ENCODE measurements at regions not wholly inside any gene's neighbourhood (a gene's known extent, or its start where the extent isn't known, plus 50 kb on each side); places are given as distances from the start of the nearest gene placed in this dataset.

DNA sequence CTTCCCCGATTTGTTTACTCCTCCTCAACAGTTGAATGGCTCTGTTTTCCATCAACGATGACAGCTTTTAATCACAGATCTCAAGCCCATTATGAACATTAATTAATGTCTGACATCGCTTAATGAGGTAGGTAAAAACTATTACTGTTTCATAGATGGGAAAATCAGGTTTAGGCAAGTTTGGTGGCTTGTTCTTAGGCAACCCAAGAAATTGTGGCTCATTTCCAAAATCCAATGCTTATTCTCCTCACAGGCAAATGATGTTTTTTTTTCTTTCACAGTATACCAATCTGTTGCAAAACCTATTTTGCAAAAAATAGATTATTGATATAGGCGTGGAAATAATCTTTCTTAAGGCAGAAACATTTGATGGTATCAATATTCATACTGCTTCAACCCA lies 70.8 kb upstream of the CHD1 start:
- ChIA-PET POLR2A (no interaction called here), CTCF (no interaction called here)

DNA sequence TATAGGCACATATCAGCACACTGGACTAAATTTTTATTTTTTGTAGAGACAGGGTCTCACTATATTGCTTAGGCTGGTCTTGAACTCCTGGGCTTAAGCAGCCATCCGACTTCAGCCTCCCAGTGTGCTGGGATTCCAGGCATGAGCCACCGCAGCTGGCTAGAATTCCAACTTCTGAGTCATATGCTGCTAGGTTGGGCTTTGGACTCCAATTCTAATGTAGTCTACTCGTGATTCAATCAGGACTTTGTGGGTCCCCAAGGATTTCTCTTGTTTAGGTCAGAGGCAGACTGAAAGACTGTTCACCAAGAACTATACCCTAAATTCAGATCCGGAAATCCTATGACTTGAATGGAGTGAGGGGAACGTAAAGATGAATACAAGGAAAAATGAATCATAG lies 68.2 kb upstream of the CHD1 start:
- DNase-seq, result no peak
- Histone ChIP-seq H3K4me1 (ENCODE audit: control insufficient read depth in 1 of 2, insufficient read depth in 2 of 2, low read depth in 1 of 2, low read length in 1 of 2) (no peaks in the 10 kb centered on the region), H3K79me2 (ENCODE audit: insufficient read depth) (no peaks in the 10 kb centered on the region), H3K27me3 (ENCODE audit: insufficient read depth) (no peaks in the 10 kb centered on the region), H3K9me2 (no peaks in the 10 kb centered on the region), H3F3A (replicated peaks; ENCODE audit: insufficient read depth) (no peaks in the 10 kb centered on the region), H3K9me3 (no peaks in the 10 kb centered on the region), H3K9ac (no peak overlapping the region), H3K4me2 (no peak overlapping the region), H4K20me1 (ENCODE audit: insufficient read depth) (no peaks in the 10 kb centered on the region), H3K36me3 (replicated peaks in 1 of 2; ENCODE audit: control insufficient read depth in 1 of 2, insufficient read depth in 2 of 2, low read length in 1 of 2) (no peaks in the 10 kb centered on the region), H2AFZ (ENCODE audit: low read depth) (no peak overlapping the region), H3K27ac (ENCODE audit: low read depth in 2 of 2, low read length in 1 of 2) (no peak overlapping the region), H3K4me3 (ENCODE audit: low read depth in 2 of 2, low read length in 1 of 2) (no peak overlapping the region)
- 86% methylated on average over 5 of the region's 5 CpGs for WGBS (ENCODE audit: low lambda C conversion rate)
- no peak for TF ChIP-seq FOSL2 (IDR thresholded peaks at IDR 0.05; ENCODE audit: borderline replicate concordance, low read depth)
- TF ChIP-seq EZH2phosphoT487 (IDR thresholded peaks at IDR 0.05; ENCODE audit: borderline replicate concordance, low read depth), result no peak
- TF ChIP-seq RXRA (IDR thresholded peaks at IDR 0.05; ENCODE audit: borderline replicate concordance, low read depth), result no peak
- no peak for TF ChIP-seq ELF1 (IDR thresholded peaks at IDR 0.05)
- TF ChIP-seq NRF1 (IDR thresholded peaks at IDR 0.05; ENCODE audit: low read depth, low read length), result no peak
- TF ChIP-seq, protein P1, sequence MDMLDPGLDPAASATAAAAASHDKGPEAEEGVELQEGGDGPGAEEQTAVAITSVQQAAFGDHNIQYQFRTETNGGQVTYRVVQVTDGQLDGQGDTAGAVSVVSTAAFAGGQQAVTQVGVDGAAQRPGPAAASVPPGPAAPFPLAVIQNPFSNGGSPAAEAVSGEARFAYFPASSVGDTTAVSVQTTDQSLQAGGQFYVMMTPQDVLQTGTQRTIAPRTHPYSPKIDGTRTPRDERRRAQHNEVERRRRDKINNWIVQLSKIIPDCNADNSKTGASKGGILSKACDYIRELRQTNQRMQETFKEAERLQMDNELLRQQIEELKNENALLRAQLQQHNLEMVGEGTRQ (IDR thresholded peaks at IDR 0.05; ENCODE audit: borderline replicate concordance, low read depth, low read length), result no peak
- TF ChIP-seq, protein P2, sequence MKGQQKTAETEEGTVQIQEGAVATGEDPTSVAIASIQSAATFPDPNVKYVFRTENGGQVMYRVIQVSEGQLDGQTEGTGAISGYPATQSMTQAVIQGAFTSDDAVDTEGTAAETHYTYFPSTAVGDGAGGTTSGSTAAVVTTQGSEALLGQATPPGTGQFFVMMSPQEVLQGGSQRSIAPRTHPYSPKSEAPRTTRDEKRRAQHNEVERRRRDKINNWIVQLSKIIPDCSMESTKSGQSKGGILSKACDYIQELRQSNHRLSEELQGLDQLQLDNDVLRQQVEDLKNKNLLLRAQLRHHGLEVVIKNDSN (IDR thresholded peaks at IDR 0.05; ENCODE audit: borderline replicate concordance, low read depth), result no peak
- TF ChIP-seq, protein P3, sequence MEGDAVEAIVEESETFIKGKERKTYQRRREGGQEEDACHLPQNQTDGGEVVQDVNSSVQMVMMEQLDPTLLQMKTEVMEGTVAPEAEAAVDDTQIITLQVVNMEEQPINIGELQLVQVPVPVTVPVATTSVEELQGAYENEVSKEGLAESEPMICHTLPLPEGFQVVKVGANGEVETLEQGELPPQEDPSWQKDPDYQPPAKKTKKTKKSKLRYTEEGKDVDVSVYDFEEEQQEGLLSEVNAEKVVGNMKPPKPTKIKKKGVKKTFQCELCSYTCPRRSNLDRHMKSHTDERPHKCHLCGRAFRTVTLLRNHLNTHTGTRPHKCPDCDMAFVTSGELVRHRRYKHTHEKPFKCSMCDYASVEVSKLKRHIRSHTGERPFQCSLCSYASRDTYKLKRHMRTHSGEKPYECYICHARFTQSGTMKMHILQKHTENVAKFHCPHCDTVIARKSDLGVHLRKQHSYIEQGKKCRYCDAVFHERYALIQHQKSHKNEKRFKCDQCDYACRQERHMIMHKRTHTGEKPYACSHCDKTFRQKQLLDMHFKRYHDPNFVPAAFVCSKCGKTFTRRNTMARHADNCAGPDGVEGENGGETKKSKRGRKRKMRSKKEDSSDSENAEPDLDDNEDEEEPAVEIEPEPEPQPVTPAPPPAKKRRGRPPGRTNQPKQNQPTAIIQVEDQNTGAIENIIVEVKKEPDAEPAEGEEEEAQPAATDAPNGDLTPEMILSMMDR (IDR thresholded peaks at IDR 0.05), result no peak
- no peak for TF ChIP-seq POLR2AphosphoS5 (IDR thresholded peaks at IDR 0.05; ENCODE audit: low read depth, low read length)
- POLR2A ChIA-PET, result no interaction called here
- CTCF ChIA-PET, result no interaction called here

More for the DNA sequence above, 70.8 kb upstream of the CHD1 start:
- Histone ChIP-seq H4K20me1 (ENCODE audit: insufficient read depth) (no peaks in the 10 kb centered on the region), H2AFZ (ENCODE audit: low read depth) (no peak overlapping the region), H3K4me2 (no peak overlapping the region), H3K27ac (ENCODE audit: low read depth in 2 of 2, low read length in 1 of 2) (no peak overlapping the region), H3K4me3 (ENCODE audit: low read depth in 2 of 2, low read length in 1 of 2) (no peak overlapping the region), H3F3A (replicated peaks; ENCODE audit: insufficient read depth) (no peaks in the 10 kb centered on the region), H3K9ac (no peak overlapping the region), H3K27me3 (ENCODE audit: insufficient read depth) (no peaks in the 10 kb centered on the region), H3K9me3 (no peaks in the 10 kb centered on the region), H3K36me3 (replicated peaks in 1 of 2; ENCODE audit: control insufficient read depth in 1 of 2, insufficient read depth in 2 of 2, low read length in 1 of 2) (no peaks in the 10 kb centered on the region), H3K4me1 (ENCODE audit: control insufficient read depth in 1 of 2, insufficient read depth in 2 of 2, low read depth in 1 of 2, low read length in 1 of 2) (no peaks in the 10 kb centered on the region), H3K79me2 (ENCODE audit: insufficient read depth) (no peaks in the 10 kb centered on the region), H3K9me2 (no peaks in the 10 kb centered on the region)
- no peak for DNase-seq
- 49% methylated on average over 4 of the region's 4 CpGs for WGBS (ENCODE audit: low lambda C conversion rate)
- TF ChIP-seq RCOR1 (IDR thresholded peaks at IDR 0.05; ENCODE audit: low read length) (no peak), RAD21 (IDR thresholded peaks at IDR 0.05; ENCODE audit: low read length) (no peak), FOSL2 (IDR thresholded peaks at IDR 0.05; ENCODE audit: borderline replicate concordance, low read depth) (no peak), TEAD4 (IDR thresholded peaks at IDR 0.05; ENCODE audit: borderline replicate concordance, insufficient read depth) (no peak), MEF2A (IDR thresholded peaks at IDR 0.05; ENCODE audit: borderline replicate concordance, low read depth) (no peak), SIN3A (IDR thresholded peaks at IDR 0.05; ENCODE audit: borderline replicate concordance, low read depth, low read length) (no peak), JUND (IDR thresholded peaks at IDR 0.05) (no peak), CHD2 (IDR thresholded peaks at IDR 0.05; ENCODE audit: low read length, partially characterized antibody) (no peak), ELF1 (IDR thresholded peaks at IDR 0.05) (no peak), FOXM1 (IDR thresholded peaks at IDR 0.05; ENCODE audit: low read depth) (no peak), TAF1 (IDR thresholded peaks at IDR 0.05; ENCODE audit: borderline replicate concordance, low read depth, low read length) (no peak), GABPA (IDR thresholded peaks at IDR 0.05; ENCODE audit: low read depth) (no peak), RXRA (IDR thresholded peaks at IDR 0.05; ENCODE audit: borderline replicate concordance, low read depth) (no peak), YY1 (IDR thresholded peaks at IDR 0.05; ENCODE audit: low read depth) (no peak)
- TF ChIP-seq, protein P1 (IDR thresholded peaks at IDR 0.05; ENCODE audit: borderline replicate concordance, low read depth, low read length), result no peak
- TF ChIP-seq, protein P2 (IDR thresholded peaks at IDR 0.05; ENCODE audit: borderline replicate concordance, low read depth), result no peak
- TF ChIP-seq, protein P4, sequence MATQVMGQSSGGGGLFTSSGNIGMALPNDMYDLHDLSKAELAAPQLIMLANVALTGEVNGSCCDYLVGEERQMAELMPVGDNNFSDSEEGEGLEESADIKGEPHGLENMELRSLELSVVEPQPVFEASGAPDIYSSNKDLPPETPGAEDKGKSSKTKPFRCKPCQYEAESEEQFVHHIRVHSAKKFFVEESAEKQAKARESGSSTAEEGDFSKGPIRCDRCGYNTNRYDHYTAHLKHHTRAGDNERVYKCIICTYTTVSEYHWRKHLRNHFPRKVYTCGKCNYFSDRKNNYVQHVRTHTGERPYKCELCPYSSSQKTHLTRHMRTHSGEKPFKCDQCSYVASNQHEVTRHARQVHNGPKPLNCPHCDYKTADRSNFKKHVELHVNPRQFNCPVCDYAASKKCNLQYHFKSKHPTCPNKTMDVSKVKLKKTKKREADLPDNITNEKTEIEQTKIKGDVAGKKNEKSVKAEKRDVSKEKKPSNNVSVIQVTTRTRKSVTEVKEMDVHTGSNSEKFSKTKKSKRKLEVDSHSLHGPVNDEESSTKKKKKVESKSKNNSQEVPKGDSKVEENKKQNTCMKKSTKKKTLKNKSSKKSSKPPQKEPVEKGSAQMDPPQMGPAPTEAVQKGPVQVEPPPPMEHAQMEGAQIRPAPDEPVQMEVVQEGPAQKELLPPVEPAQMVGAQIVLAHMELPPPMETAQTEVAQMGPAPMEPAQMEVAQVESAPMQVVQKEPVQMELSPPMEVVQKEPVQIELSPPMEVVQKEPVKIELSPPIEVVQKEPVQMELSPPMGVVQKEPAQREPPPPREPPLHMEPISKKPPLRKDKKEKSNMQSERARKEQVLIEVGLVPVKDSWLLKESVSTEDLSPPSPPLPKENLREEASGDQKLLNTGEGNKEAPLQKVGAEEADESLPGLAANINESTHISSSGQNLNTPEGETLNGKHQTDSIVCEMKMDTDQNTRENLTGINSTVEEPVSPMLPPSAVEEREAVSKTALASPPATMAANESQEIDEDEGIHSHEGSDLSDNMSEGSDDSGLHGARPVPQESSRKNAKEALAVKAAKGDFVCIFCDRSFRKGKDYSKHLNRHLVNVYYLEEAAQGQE (IDR thresholded peaks at IDR 0.05; ENCODE audit: low read depth, low read length), result no peak

All from SK-N-SH (cell line).